ENCODE measurements at regions not wholly inside any gene's neighbourhood (a gene's known extent, or its start where the extent isn't known, plus 50 kb on each side); places are given as distances from the start of the nearest gene placed in this dataset.

DNA sequence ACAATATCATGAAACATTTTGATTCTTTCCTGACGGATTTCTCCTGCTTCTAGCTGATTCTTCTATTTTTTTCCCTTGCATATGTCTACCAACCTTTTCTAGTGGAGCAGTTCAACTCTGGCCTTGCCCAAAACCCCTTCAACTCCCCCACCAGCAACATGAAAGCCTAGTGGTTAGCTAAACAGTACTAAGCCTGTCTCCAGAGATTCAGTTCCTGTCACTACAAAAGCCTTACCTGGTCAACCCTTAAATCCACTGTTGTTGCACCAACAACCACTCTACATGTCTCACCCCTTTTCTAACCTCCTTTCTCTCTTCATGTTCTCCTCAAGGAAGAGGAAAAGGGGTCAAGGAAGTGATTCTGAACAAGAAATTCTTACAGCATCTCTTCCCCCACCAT, 74.8 kb upstream of the PIK3R1 start:
- Mint-ChIP-seq H3K36me3 (ENCODE audit: low read depth, unreplicated experiment) (no peaks in the 10 kb centered on the region), H3K27me3 (ENCODE audit: low read depth, unreplicated experiment) (no peaks in the 10 kb centered on the region), H3K4me3 (ENCODE audit: unreplicated experiment) (no peak overlapping the region), H3K9me3 (ENCODE audit: unreplicated experiment) (peaks cover 2% of the 10 kb centered on the region), H3K27ac (ENCODE audit: unreplicated experiment) (no peak overlapping the region), H3K4me1 (ENCODE audit: low read depth, unreplicated experiment) (peaks cover 3% of the 10 kb centered on the region)
- Histone ChIP-seq H4K20me1 (ENCODE audit: insufficient read depth, low read length) (no peaks in the 10 kb centered on the region), H3K4me2 (ENCODE audit: low read length) (no peak overlapping the region), H3K36me3 (ENCODE audit: insufficient read depth, low read length) (no peaks in the 10 kb centered on the region), H3K27me3 (ENCODE audit: insufficient read depth, low read length) (no peaks in the 10 kb centered on the region), H3K4me1 (ENCODE audit: insufficient read depth, low read length) (peaks cover 3% of the 10 kb centered on the region), H3K9ac (ENCODE audit: low read length) (no peak overlapping the region), H3K4me3 (ENCODE audit: insufficient read depth, low read depth, low read length) (no peak overlapping the region), H3K9me3 (ENCODE audit: insufficient read depth, low read depth, low read length) (no peaks in the 10 kb centered on the region), H3K79me2 (ENCODE audit: insufficient read depth, low read length) (no peaks in the 10 kb centered on the region), H2AFZ (ENCODE audit: low read depth, low read length) (no peak overlapping the region), H3K27ac (ENCODE audit: low read depth, low read length) (no peak overlapping the region)
- FAIRE-seq (no peak), DNase-seq (ENCODE audit: low read depth) (no peak)
- TF ChIP-seq, protein P1, sequence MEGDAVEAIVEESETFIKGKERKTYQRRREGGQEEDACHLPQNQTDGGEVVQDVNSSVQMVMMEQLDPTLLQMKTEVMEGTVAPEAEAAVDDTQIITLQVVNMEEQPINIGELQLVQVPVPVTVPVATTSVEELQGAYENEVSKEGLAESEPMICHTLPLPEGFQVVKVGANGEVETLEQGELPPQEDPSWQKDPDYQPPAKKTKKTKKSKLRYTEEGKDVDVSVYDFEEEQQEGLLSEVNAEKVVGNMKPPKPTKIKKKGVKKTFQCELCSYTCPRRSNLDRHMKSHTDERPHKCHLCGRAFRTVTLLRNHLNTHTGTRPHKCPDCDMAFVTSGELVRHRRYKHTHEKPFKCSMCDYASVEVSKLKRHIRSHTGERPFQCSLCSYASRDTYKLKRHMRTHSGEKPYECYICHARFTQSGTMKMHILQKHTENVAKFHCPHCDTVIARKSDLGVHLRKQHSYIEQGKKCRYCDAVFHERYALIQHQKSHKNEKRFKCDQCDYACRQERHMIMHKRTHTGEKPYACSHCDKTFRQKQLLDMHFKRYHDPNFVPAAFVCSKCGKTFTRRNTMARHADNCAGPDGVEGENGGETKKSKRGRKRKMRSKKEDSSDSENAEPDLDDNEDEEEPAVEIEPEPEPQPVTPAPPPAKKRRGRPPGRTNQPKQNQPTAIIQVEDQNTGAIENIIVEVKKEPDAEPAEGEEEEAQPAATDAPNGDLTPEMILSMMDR (IDR thresholded peaks at IDR 0.05; ENCODE audit: insufficient read depth, low read depth, low read length), result no peak
- TF ChIP-seq EZH2 (IDR thresholded peaks at IDR 0.05; ENCODE audit: insufficient read depth, low read length), result no peak

DNA sequence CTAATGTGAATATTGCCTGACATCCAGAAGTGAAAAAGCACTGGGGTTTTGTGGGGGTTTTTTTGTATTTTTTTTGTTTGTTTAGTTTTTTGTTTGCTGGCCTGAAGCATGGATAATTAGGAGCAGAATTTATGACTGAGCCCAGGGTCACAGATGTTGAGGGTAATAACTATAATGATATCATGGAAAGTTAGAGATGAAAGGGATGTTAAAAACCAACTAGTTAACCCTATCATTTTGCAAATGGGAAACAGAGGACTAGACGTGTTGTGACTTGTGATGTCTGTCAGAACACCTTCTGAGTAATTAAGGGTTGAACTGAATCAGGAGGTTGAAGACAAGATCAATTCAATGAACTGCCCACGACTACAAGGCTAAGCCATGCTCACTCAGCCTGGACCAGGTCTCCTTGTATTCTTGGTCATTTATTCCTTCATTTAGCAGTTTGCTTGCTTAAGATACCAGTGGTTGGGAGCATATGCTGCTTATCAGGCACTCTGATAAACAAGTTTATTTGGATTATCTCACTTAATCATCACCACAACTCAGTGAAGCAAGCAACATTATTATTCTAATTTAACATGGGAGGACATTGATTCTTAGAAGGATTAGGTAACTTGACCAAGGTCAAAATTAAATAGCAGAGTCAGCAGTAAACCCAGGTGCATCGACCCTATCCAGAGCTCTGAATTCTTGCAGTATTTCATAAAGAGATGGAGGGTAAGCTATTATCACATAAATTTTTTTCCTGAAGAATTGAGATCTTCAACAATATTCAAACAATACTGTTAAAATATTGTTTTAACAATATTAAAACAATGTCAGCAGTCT, 75.7 kb upstream of the PIK3R1 start:
- no peak for FAIRE-seq

More for the DNA sequence above, 75.7 kb upstream of the PIK3R1 start:
- peaks cover 2% of the 10 kb centered on the region for H3K27me3 Mint-ChIP-seq (ENCODE audit: low read depth, unreplicated experiment)
- peaks cover 3% of the 10 kb centered on the region for H3K4me1 ChIP-seq (ENCODE audit: insufficient read depth, low read length)
- H3K4me3 Mint-ChIP-seq (ENCODE audit: unreplicated experiment), result no peak overlapping the region
- no peak overlapping the region for H3K4me2 ChIP-seq (ENCODE audit: low read length)
- H4K20me1 ChIP-seq (ENCODE audit: insufficient read depth, low read length), result no peaks in the 10 kb centered on the region
- H3K27ac Mint-ChIP-seq (ENCODE audit: unreplicated experiment), result no peak overlapping the region
- no peaks in the 10 kb centered on the region for H3K36me3 ChIP-seq (ENCODE audit: insufficient read depth, low read length)
- H3K27me3 ChIP-seq (ENCODE audit: insufficient read depth, low read length), result peaks cover 2% of the 10 kb centered on the region
- H3K9me3 Mint-ChIP-seq (ENCODE audit: unreplicated experiment), result peaks cover 2% of the 10 kb centered on the region
- H3K79me2 ChIP-seq (ENCODE audit: insufficient read depth, low read length), result no peaks in the 10 kb centered on the region
- TF ChIP-seq, protein P1 (IDR thresholded peaks at IDR 0.05; ENCODE audit: insufficient read depth, low read depth, low read length), result no peak
- no peak for TF ChIP-seq EZH2 (IDR thresholded peaks at IDR 0.05; ENCODE audit: insufficient read depth, low read length)
- H3K4me1 Mint-ChIP-seq (ENCODE audit: low read depth, unreplicated experiment), result peaks cover 3% of the 10 kb centered on the region
- H3K4me3 ChIP-seq (ENCODE audit: insufficient read depth, low read depth, low read length), result no peak overlapping the region
- no peaks in the 10 kb centered on the region for H3K36me3 Mint-ChIP-seq (ENCODE audit: low read depth, unreplicated experiment)
- no peak overlapping the region for H3K27ac ChIP-seq (ENCODE audit: low read depth, low read length)
- no peak overlapping the region for H3K9ac ChIP-seq (ENCODE audit: low read length)
- H2AFZ ChIP-seq (ENCODE audit: low read depth, low read length), result no peak overlapping the region
- H3K9me3 ChIP-seq (ENCODE audit: insufficient read depth, low read depth, low read length), result no peaks in the 10 kb centered on the region
- peak; percentile 49 for DNase-seq (ENCODE audit: low read depth)

Data from astrocyte (in vitro differentiated cells and primary cell).